Endothelial cell of umbilical vein (primary cell): ENCODE measurements at regions not wholly inside any gene's neighbourhood (a gene's known extent, or its start where the extent isn't known, plus 50 kb on each side); places are given as distances from the start of the nearest gene placed in this dataset.

Experiments
- BruUV-seq: library from RNA; stranded (reverse); fragments of 400-500 nt; replicated peaks from 2 replicates; lab custom pipeline; 2021; lab: Mats Ljungman, UMichigan
- CTCF ChIA-PET: fragments of 300-600, 350-600 bp; sonication (Branson Sonifier 250); formaldehyde crosslinking; loops from one replicate; lab custom pipeline; 2021; ENCODE audit warnings: antibody characterized with exemption, inconsistent platforms; lab: Charles Lee
- POLR2A ChIA-PET: fragments of 300-600, 350-600 bp; sonication (Branson Sonifier 250); formaldehyde crosslinking; loops from one replicate; lab custom pipeline; 2021; ENCODE audit warnings: antibody characterized with exemption, inconsistent platforms; lab: Charles Lee
- DNase-seq: peaks from one replicate; pipeline ENCODE4 v3.0.0-alpha.2; 2011; ENCODE audit warnings: low read depth, low spot score
- FAIRE-seq: peaks from 2 replicates; lab custom pipeline; 2011; peaks lifted over from hg19 to GRCh38; lab: Jason Lieb, UNC
- H2AFZ ChIP-seq: 2 replicates; pipeline ENCODE4 v1.6.0; 2012; ENCODE audit warnings: low read depth, low read length, control low read depth, inconsistent platforms
- H3K27ac ChIP-seq: 2 replicates; pipeline ENCODE4 v1.5.1; 2011; ENCODE audit warnings: low read depth, mild to moderate bottlenecking, control low read depth, low read length, moderate library complexity; ENCODE audit not compliant: insufficient read depth
- H3K27me3 ChIP-seq, 2 experiments: 2 replicates each; pipeline versions ENCODE4 v1.6.0 to v1.6.1; 2011; ENCODE audit warnings: low read length in 2 of 2, mixed read lengths in 1 of 2; ENCODE audit not compliant: control insufficient read depth in 2 of 2, insufficient read depth in 2 of 2
- H3K36me3 ChIP-seq, 2 experiments: 2 replicates in 1 of 2; 3 replicates in 1 of 2; pipeline ENCODE4 v1.5.1; 2011; ENCODE audit warnings: low read length in 2 of 2, mild to moderate bottlenecking in 1 of 2, moderate library complexity in 1 of 2; ENCODE audit not compliant: control insufficient read depth in 2 of 2, insufficient read depth in 2 of 2; ENCODE audit errors: extremely low read depth in 1 of 2
- H3K4me1 ChIP-seq: 3 replicates; pipeline ENCODE4 v1.5.1; 2011; ENCODE audit warnings: mild to moderate bottlenecking, low read length; ENCODE audit not compliant: control insufficient read depth, insufficient read depth; ENCODE audit errors: extremely low read depth
- H3K4me2 ChIP-seq: 2 replicates; pipeline ENCODE4 v1.6.1; 2011; ENCODE audit warnings: low read length, control low read depth, mixed read lengths; ENCODE audit not compliant: insufficient read depth
- H3K4me3 ChIP-seq, 3 experiments: fragments of 200-600 bp in 1 of 3; sonication (generic), shearing (Covaris generic) in 1 of 3; replicated peaks in 1 of 3; 2 replicates each; pipeline ENCODE4 v1.5.1; 2011 to 2016; ENCODE audit warnings: control low read depth in 3 of 3, low read length in 3 of 3, mild to moderate bottlenecking in 2 of 3, inconsistent platforms in 1 of 3, low read depth in 1 of 3, moderate library complexity in 1 of 3; ENCODE audit not compliant: insufficient read depth in 1 of 3
- H3K79me2 ChIP-seq: 2 replicates; pipeline ENCODE4 v1.6.0; 2012; ENCODE audit warnings: low read length, inconsistent platforms; ENCODE audit not compliant: control insufficient read depth, insufficient read depth
- H3K9ac ChIP-seq: replicated peaks from 2 replicates; pipeline ENCODE3; 2011; ENCODE audit warnings: low read length, control low read depth; ENCODE audit not compliant: insufficient read depth; ENCODE audit errors: extremely low read depth
- H3K9me1 ChIP-seq: replicated peaks from 3 replicates; pipeline ENCODE4 v1.6.0; 2011; ENCODE audit warnings: mild to moderate bottlenecking, low read length; ENCODE audit not compliant: control insufficient read depth, insufficient read depth; ENCODE audit errors: extremely low read depth
- H3K9me3 ChIP-seq: replicated peaks from 2 replicates; pipeline ENCODE4 v1.5.1; 2012; ENCODE audit warnings: low read length, inconsistent platforms; ENCODE audit not compliant: control insufficient read depth, insufficient read depth
- H4K20me1 ChIP-seq: replicated peaks from 2 replicates; pipeline ENCODE3; 2011; ENCODE audit warnings: mild to moderate bottlenecking, low read length; ENCODE audit not compliant: control insufficient read depth, insufficient read depth; ENCODE audit errors: extremely low read depth
- EZH2 ChIP-seq: IDR thresholded peaks from 2 replicates; pipeline ENCODE4 v1.6.1; 2012; ENCODE audit warnings: borderline replicate concordance, low read depth, mild to moderate bottlenecking, moderate library complexity, low read length, inconsistent platforms; ENCODE audit not compliant: severe bottlenecking
- FOS ChIP-seq: IDR thresholded peaks from 2 replicates; pipeline ENCODE4 v1.6.1; 2011; ENCODE audit warnings: mild to moderate bottlenecking, low read length, moderate library complexity, borderline replicate concordance; ENCODE audit not compliant: insufficient read depth
- GATA2 ChIP-seq: IDR thresholded peaks from 2 replicates; pipeline ENCODE4 v1.7.0; 2011; ENCODE audit warnings: low read depth, mild to moderate bottlenecking, moderate library complexity, mixed read lengths, low read length; ENCODE audit not compliant: insufficient read length, insufficient read depth
- JUN ChIP-seq: IDR thresholded peaks from 2 replicates; pipeline ENCODE4 v1.6.1; 2011; ENCODE audit warnings: borderline replicate concordance, low read depth; ENCODE audit not compliant: insufficient read length, insufficient read depth
- MYC ChIP-seq: IDR thresholded peaks from one replicate; pipeline ENCODE4 v1.6.1; 2011; ENCODE audit warnings: mild to moderate bottlenecking, low read depth, low read length
- POLR2A ChIP-seq: IDR thresholded peaks from 2 replicates; pipeline ENCODE4 v1.6.1; 2012; ENCODE audit warnings: low read depth, mild to moderate bottlenecking, control low read depth, low read length
- POLR2AphosphoS5 ChIP-seq: IDR thresholded peaks from 2 replicates; pipeline ENCODE4 v1.6.1; 2012; ENCODE audit warnings: low read depth, mild to moderate bottlenecking, control low read depth, low read length, moderate library complexity; ENCODE audit not compliant: insufficient read depth
- dilution Hi-C: fragments of 300-500 bp; cut with MboI; formaldehyde crosslinking; loops from one replicate; pipeline ENCODE4 v1.15.0; 2019; ENCODE audit warnings: low sequenced_read_pairs; ENCODE audit not compliant: extremely low pct_ligation_motif_present
- intact Hi-C: fragments of 100-400 bp; cut with micrococcal nuclease; formaldehyde crosslinking; loops from one replicate; pipeline ENCODE4 v1.10.0; 2022
- TF ChIP-seq, protein P1 (sequence below): IDR thresholded peaks from 2 replicates; pipeline ENCODE4 v1.6.1; 2011; ENCODE audit not compliant: insufficient read depth, insufficient read length
- TF ChIP-seq, protein P2 (sequence below), 2 donors: IDR thresholded peaks; 1 replicate in 1 of 2; 2 replicates in 1 of 2; pipeline ENCODE4 v1.5.1; 2011; ENCODE audit warnings: low read length in 2 of 2, mild to moderate bottlenecking in 2 of 2, moderate library complexity in 2 of 2, control low read depth in 1 of 2, inconsistent platforms in 1 of 2, low read depth in 1 of 2; ENCODE audit not compliant: insufficient read depth in 1 of 2; ENCODE audit errors: extremely low read depth in 1 of 2

DNA sequence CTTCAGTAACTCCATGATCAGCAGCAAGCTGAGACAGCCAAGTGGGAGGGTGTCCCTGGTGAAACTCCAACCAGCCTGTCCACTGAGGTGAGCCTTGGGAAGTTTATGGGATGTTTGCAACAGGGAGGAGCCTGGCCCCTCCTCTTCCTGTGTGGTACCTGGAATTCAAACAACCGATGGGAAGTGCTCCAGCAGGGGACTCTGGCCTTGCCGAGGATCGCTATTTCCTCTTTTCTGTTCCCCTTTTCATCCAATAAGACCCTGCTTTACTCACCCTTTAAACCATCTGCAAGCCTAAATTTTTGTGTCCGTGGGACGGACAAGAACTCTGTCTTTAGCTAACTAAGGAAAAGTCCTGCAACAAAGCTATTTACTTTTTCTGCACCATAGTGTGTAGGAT is 491.1 kb upstream of the ZMIZ1 start:
- Histone ChIP-seq H2AFZ (no peak overlapping the region), H3K4me1 (no peaks in the 10 kb centered on the region), H3K36me3 (no peaks in the 10 kb centered on the region), H3K9ac (no peak overlapping the region), H3K4me2 (no peak overlapping the region), H3K9me1 (no peaks in the 10 kb centered on the region), H3K79me2 (no peaks in the 10 kb centered on the region), H4K20me1 (no peaks in the 10 kb centered on the region), H3K27me3 (peaks cover 0 to 4% of the 10 kb centered on the region in 2 experiments), H3K4me3 (no peak overlapping the region), H3K27ac (no peak overlapping the region), H3K9me3 (no peaks in the 10 kb centered on the region)
- BruUV-seq, result no TSS peak
- FAIRE-seq, result no peak
- dilution Hi-C loops, result no loop called here
- intact Hi-C loops, result no loop called here
- TF ChIP-seq MYC (no peak), EZH2 (no peak), JUN (no peak), GATA2 (no peak), FOS (no peak), POLR2A (no peak), POLR2AphosphoS5 (no peak)
- TF ChIP-seq, protein P1, sequence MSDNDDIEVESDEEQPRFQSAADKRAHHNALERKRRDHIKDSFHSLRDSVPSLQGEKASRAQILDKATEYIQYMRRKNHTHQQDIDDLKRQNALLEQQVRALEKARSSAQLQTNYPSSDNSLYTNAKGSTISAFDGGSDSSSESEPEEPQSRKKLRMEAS, result no peak
- TF ChIP-seq, protein P2, sequence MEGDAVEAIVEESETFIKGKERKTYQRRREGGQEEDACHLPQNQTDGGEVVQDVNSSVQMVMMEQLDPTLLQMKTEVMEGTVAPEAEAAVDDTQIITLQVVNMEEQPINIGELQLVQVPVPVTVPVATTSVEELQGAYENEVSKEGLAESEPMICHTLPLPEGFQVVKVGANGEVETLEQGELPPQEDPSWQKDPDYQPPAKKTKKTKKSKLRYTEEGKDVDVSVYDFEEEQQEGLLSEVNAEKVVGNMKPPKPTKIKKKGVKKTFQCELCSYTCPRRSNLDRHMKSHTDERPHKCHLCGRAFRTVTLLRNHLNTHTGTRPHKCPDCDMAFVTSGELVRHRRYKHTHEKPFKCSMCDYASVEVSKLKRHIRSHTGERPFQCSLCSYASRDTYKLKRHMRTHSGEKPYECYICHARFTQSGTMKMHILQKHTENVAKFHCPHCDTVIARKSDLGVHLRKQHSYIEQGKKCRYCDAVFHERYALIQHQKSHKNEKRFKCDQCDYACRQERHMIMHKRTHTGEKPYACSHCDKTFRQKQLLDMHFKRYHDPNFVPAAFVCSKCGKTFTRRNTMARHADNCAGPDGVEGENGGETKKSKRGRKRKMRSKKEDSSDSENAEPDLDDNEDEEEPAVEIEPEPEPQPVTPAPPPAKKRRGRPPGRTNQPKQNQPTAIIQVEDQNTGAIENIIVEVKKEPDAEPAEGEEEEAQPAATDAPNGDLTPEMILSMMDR (IDR thresholded peaks at IDR 0.05; ENCODE audit: extremely low read depth in 1 of 2, insufficient read depth in 1 of 2, low read depth in 1 of 2, low read length in 2 of 2), result no peak
- ChIA-PET CTCF (no interaction called here), POLR2A (interaction anchor here (0.5 kb wide), 1 partner anchor 16 kb away, joined by 4 read pairs; no protein-coding TSS in a partner anchor)
- no peak for DNase-seq
